ENCODE measurements at regions not wholly inside any gene's neighbourhood (a gene's known extent, or its start where the extent isn't known, plus 50 kb on each side); places are given as distances from the start of the nearest gene placed in this dataset.

DNA sequence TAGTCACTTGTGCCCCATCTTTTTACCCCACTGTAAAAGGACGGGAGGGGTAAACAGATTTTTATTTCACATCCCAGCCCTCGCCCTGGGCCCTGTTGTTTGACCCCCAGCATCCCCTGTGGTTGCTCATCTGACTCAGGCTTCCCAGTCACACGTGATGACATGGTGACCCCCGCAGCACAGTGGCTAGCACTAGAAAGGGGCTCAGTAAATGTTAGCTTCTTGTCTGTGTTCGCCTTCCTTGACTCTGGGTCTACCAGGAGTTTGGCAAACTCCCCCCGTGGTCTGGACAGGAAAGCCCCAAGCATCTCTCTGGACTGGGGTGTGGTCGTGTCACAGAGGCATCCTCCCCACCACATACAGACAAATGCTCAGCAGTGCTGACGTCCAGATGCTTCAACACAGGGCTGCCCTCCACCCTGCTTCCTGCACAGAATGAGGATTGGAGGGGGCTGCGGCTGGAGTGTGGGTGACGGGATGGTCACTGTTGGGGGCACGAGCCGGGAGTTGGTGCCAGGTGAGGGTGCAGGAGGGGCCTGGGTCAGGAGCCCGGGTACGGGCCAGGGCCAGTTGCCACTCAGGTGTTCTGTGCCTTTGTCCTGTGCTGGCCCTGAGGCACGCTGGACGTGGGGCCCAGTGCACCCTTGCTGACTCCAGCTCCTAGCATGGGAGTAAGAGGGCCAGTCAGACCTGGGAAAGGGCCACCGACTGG is 69.1 kb downstream of the METRNL start:
- Histone ChIP-seq H3K27ac (ENCODE audit: insufficient read depth, low read depth, low read length) (no peak overlapping the region), H3K4me2 (ENCODE audit: insufficient read depth, low read length) (no peak overlapping the region), H4K20me1 (replicated peaks; ENCODE audit: control insufficient read depth, extremely low read depth, insufficient read depth, low read length) (no peaks in the 10 kb centered on the region), H3K27me3 (ENCODE audit: control insufficient read depth in 2 of 2, insufficient read depth in 2 of 2, low read length in 2 of 2) (peaks cover 16 to 29% of the 10 kb centered on the region in 2 experiments), H3K9ac (replicated peaks; ENCODE audit: extremely low read depth, insufficient read depth, low read length) (no peak overlapping the region), H3K4me3 (replicated peaks in 1 of 3; ENCODE audit: insufficient read depth in 1 of 3, low read depth in 1 of 3, low read length in 3 of 3) (no peak overlapping the region), H2AFZ (ENCODE audit: low read depth, low read length) (no peak overlapping the region), H3K79me2 (ENCODE audit: control insufficient read depth, insufficient read depth, low read length) (no peaks in the 10 kb centered on the region), H3K36me3 (ENCODE audit: control insufficient read depth in 2 of 2, extremely low read depth in 1 of 2, insufficient read depth in 2 of 2, low read length in 2 of 2) (no peaks in the 10 kb centered on the region), H3K4me1 (ENCODE audit: control insufficient read depth, extremely low read depth, insufficient read depth, low read length) (no peaks in the 10 kb centered on the region), H3K9me3 (replicated peaks; ENCODE audit: control insufficient read depth, insufficient read depth, low read length) (no peaks in the 10 kb centered on the region), H3K9me1 (replicated peaks; ENCODE audit: control insufficient read depth, extremely low read depth, insufficient read depth, low read length) (no peaks in the 10 kb centered on the region)
- BruUV-seq (replicated peaks): no TSS peak
- dilution Hi-C loops (cut with MboI; ENCODE audit: extremely low pct_ligation_motif_present, low sequenced_read_pairs) (no loop called here), intact Hi-C loops (cut with micrococcal nuclease) (no loop called here)
- TF ChIP-seq POLR2A (IDR thresholded peaks at IDR 0.05; ENCODE audit: low read depth, low read length) (no peak), FOS (IDR thresholded peaks at IDR 0.05; ENCODE audit: borderline replicate concordance, insufficient read depth, low read length) (no peak), GATA2 (IDR thresholded peaks at IDR 0.05; ENCODE audit: insufficient read depth, insufficient read length, low read depth, low read length) (no peak), MYC (IDR thresholded peaks at IDR 0.05; ENCODE audit: low read depth, low read length) (no peak), EZH2 (IDR thresholded peaks at IDR 0.05; ENCODE audit: borderline replicate concordance, low read depth, low read length, severe bottlenecking) (no peak), JUN (IDR thresholded peaks at IDR 0.05; ENCODE audit: borderline replicate concordance, insufficient read depth, insufficient read length, low read depth) (no peak), POLR2AphosphoS5 (IDR thresholded peaks at IDR 0.05; ENCODE audit: insufficient read depth, low read depth, low read length) (no peak)
- TF ChIP-seq, protein P1, sequence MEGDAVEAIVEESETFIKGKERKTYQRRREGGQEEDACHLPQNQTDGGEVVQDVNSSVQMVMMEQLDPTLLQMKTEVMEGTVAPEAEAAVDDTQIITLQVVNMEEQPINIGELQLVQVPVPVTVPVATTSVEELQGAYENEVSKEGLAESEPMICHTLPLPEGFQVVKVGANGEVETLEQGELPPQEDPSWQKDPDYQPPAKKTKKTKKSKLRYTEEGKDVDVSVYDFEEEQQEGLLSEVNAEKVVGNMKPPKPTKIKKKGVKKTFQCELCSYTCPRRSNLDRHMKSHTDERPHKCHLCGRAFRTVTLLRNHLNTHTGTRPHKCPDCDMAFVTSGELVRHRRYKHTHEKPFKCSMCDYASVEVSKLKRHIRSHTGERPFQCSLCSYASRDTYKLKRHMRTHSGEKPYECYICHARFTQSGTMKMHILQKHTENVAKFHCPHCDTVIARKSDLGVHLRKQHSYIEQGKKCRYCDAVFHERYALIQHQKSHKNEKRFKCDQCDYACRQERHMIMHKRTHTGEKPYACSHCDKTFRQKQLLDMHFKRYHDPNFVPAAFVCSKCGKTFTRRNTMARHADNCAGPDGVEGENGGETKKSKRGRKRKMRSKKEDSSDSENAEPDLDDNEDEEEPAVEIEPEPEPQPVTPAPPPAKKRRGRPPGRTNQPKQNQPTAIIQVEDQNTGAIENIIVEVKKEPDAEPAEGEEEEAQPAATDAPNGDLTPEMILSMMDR (IDR thresholded peaks at IDR 0.05; ENCODE audit: extremely low read depth in 1 of 2, insufficient read depth in 1 of 2, low read depth in 1 of 2, low read length in 2 of 2): no peak
- TF ChIP-seq, protein P2, sequence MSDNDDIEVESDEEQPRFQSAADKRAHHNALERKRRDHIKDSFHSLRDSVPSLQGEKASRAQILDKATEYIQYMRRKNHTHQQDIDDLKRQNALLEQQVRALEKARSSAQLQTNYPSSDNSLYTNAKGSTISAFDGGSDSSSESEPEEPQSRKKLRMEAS (IDR thresholded peaks at IDR 0.05; ENCODE audit: insufficient read depth, insufficient read length): no peak
- FAIRE-seq (no peak), DNase-seq (ENCODE audit: low read depth, low spot score) (no peak)
- ChIA-PET CTCF (no interaction called here), POLR2A (no interaction called here)
